ENCODE measurements at regions not wholly inside any gene's neighbourhood (a gene's known extent, or its start where the extent isn't known, plus 50 kb on each side); places are given as distances from the start of the nearest gene placed in this dataset.

DNA sequence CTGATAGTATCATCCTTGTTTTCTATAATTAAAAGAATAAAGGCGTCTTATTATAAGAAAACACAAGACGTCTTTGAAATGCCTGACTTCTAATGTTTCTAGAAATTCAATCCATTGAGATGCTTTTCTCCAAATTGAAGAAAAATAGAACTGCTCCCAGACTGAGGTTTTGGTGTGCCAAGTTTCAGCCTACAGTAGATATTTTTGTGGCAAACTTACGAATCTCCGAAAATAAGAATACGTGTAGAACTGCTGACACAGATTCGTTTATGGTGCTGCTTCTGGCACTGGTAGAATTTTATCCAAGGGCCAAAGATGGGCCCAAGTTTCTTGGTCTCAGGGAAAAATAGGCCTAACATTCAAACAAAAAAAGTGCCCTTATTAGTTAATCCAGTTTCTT lies 554.5 kb upstream of the NR5A2 start:
- Mint-ChIP-seq H3K27me3 (ENCODE audit: insufficient read depth) (no peaks in the 10 kb centered on the region), H3K27ac (no peak overlapping the region), H3K4me1 (no peaks in the 10 kb centered on the region), H3K4me3 (no peak overlapping the region), H3K9me3 (no peaks in the 10 kb centered on the region), H3K36me3 (ENCODE audit: low read depth) (no peaks in the 10 kb centered on the region)
- Histone ChIP-seq H3K9ac (ENCODE audit: extremely low read depth, low read length, poor library complexity, severe bottlenecking) (no peak overlapping the region), H3K27me3 (ENCODE audit: control insufficient read depth, insufficient read depth, low read length, poor library complexity, severe bottlenecking) (no peaks in the 10 kb centered on the region), H3K27ac (ENCODE audit: low read depth, low read length) (no peak overlapping the region), H3K4me1 (ENCODE audit: control insufficient read depth, insufficient read depth, low read length) (no peaks in the 10 kb centered on the region), H3K36me3 (ENCODE audit: control insufficient read depth, insufficient read depth, low read length) (no peaks in the 10 kb centered on the region), H3K4me3 (ENCODE audit: low read length) (no peak overlapping the region), H3K9me3 (ENCODE audit: control insufficient read depth, low read length) (no peaks in the 10 kb centered on the region)
- WGBS, 2 experiments (ENCODE audit: insufficient coverage in 1 of 2, insufficient read length in 1 of 2): 88 to 95% methylated on average over 6 of the region's 6 CpGs
- no peak for DNase-seq
- TF ChIP-seq, protein P1, sequence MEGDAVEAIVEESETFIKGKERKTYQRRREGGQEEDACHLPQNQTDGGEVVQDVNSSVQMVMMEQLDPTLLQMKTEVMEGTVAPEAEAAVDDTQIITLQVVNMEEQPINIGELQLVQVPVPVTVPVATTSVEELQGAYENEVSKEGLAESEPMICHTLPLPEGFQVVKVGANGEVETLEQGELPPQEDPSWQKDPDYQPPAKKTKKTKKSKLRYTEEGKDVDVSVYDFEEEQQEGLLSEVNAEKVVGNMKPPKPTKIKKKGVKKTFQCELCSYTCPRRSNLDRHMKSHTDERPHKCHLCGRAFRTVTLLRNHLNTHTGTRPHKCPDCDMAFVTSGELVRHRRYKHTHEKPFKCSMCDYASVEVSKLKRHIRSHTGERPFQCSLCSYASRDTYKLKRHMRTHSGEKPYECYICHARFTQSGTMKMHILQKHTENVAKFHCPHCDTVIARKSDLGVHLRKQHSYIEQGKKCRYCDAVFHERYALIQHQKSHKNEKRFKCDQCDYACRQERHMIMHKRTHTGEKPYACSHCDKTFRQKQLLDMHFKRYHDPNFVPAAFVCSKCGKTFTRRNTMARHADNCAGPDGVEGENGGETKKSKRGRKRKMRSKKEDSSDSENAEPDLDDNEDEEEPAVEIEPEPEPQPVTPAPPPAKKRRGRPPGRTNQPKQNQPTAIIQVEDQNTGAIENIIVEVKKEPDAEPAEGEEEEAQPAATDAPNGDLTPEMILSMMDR (conservative IDR thresholded peaks at IDR 0.05): no peak

DNA sequence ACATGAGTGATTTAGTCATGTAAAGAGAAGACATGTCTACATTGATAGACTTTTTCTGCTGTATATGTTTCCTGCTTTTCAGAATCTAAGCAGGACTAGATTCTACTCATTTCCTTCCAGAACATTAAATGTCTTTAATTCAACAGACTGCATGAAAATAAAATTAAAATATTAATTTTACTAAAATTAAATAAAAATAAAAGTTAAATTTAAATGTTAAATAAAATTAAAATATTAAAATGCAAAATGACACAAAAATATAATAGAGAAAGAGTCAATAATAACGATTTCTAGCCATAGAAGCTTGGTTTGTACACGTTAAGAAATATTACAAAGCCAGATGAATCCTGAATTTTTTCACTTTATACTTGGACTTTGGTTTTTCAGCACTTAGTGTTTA lies 552.8 kb upstream of the NR5A2 start:
- H3K9ac ChIP-seq (ENCODE audit: extremely low read depth, low read length, poor library complexity, severe bottlenecking): no peak overlapping the region
- H3K27ac ChIP-seq (ENCODE audit: low read depth, low read length): no peak overlapping the region
- H3K36me3 ChIP-seq (ENCODE audit: control insufficient read depth, insufficient read depth, low read length): no peaks in the 10 kb centered on the region
- H3K9me3 Mint-ChIP-seq: no peaks in the 10 kb centered on the region
- DNase-seq: no peak
- H3K4me3 Mint-ChIP-seq: no peak overlapping the region
- H3K36me3 Mint-ChIP-seq (ENCODE audit: low read depth): no peaks in the 10 kb centered on the region
- H3K9me3 ChIP-seq (ENCODE audit: control insufficient read depth, low read length): no peaks in the 10 kb centered on the region
- no peak overlapping the region for H3K27ac Mint-ChIP-seq
- no peaks in the 10 kb centered on the region for H3K27me3 ChIP-seq (ENCODE audit: control insufficient read depth, insufficient read depth, low read length, poor library complexity, severe bottlenecking)
- H3K4me1 Mint-ChIP-seq: no peaks in the 10 kb centered on the region
- no peaks in the 10 kb centered on the region for H3K4me1 ChIP-seq (ENCODE audit: control insufficient read depth, insufficient read depth, low read length)
- WGBS, 2 experiments (ENCODE audit: insufficient coverage in 1 of 2, insufficient read length in 1 of 2): 92% methylated on average over 2 of the region's 2 CpGs; no CpG with 5 or more reads in 1 of the 2 experiments
- no peak overlapping the region for H3K4me3 ChIP-seq (ENCODE audit: low read length)
- TF ChIP-seq, protein P1 (conservative IDR thresholded peaks at IDR 0.05): no peak
- no peaks in the 10 kb centered on the region for H3K27me3 Mint-ChIP-seq (ENCODE audit: insufficient read depth)

DNA sequence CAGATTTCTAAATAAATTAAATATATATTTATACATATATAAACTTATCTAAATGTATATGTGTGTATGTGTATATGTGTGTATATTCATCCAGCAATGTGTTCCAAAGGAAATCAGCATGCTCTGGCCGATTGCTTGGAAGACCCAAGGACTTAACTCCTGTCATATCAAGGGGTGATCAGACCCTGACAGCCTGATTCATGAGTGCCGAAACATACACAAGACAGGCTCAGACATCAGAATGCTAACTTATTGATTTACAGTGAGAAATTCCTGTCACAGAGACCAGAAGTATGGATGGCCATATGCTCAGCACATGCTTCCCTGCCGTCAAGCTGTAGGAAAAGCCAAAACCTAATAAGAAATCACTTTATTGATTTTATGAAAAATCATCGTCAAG lies 545.1 kb upstream of the NR5A2 start:
- H3K4me3 ChIP-seq (ENCODE audit: low read length): no peak overlapping the region
- H3K27ac ChIP-seq (ENCODE audit: low read depth, low read length): no peak overlapping the region
- no peak overlapping the region for H3K9ac ChIP-seq (ENCODE audit: extremely low read depth, low read length, poor library complexity, severe bottlenecking)
- H3K9me3 ChIP-seq (ENCODE audit: control insufficient read depth, low read length): no peaks in the 10 kb centered on the region
- no peaks in the 10 kb centered on the region for H3K4me1 ChIP-seq (ENCODE audit: control insufficient read depth, insufficient read depth, low read length)
- no peaks in the 10 kb centered on the region for H3K27me3 ChIP-seq (ENCODE audit: control insufficient read depth, insufficient read depth, low read length, poor library complexity, severe bottlenecking)
- Mint-ChIP-seq H3K27ac (no peak overlapping the region), H3K27me3 (ENCODE audit: insufficient read depth) (no peaks in the 10 kb centered on the region), H3K4me1 (no peaks in the 10 kb centered on the region), H3K4me3 (no peak overlapping the region), H3K36me3 (ENCODE audit: low read depth) (no peaks in the 10 kb centered on the region), H3K9me3 (no peaks in the 10 kb centered on the region)
- TF ChIP-seq, protein P1 (conservative IDR thresholded peaks at IDR 0.05): no peak
- WGBS, 2 experiments (ENCODE audit: insufficient coverage in 1 of 2, insufficient read length in 1 of 2): 92 to 100% methylated on average over 3 to 4 of the region's 4 CpGs
- no peaks in the 10 kb centered on the region for H3K36me3 ChIP-seq (ENCODE audit: control insufficient read depth, insufficient read depth, low read length)
- no peak for DNase-seq

All from endodermal cell (in vitro differentiated cells).